Panc1 (cell line): ENCODE measurements at regions not wholly inside any gene's neighbourhood (a gene's known extent, or its start where the extent isn't known, plus 50 kb on each side); places are given as distances from the start of the nearest gene placed in this dataset.

Experiments
- ATAC-seq: fragments of 200-7000 bp; cut with Tn5 transposase; 2 replicates; pipeline ENCODE4 v1.9.1; 2020; ENCODE audit warnings: mild to moderate bottlenecking, moderate library complexity
- BruUV-seq: library from RNA; stranded (reverse); fragments of 400-500 nt; replicated peaks from 2 replicates; lab custom pipeline; 2021; lab: Mats Ljungman, UMichigan
- CTCF ChIA-PET: fragments of 300-600 bp; sonication (Branson Sonifier 250); formaldehyde crosslinking; loops from one replicate; lab custom pipeline; 2022; ENCODE audit warnings: antibody characterized with exemption; lab: Charles Lee
- POLR2A ChIA-PET: fragments of 300-600 bp; sonication (Branson Sonifier 250); formaldehyde crosslinking; loops from one replicate; lab custom pipeline; 2022; ENCODE audit warnings: antibody characterized with exemption; lab: Charles Lee
- DNase-seq: peaks from one replicate; pipeline ENCODE4 v3.0.0-alpha.2; 2010; ENCODE audit warnings: low read depth, low spot score
- H3K27ac ChIP-seq: 2 replicates; pipeline ENCODE4 v1.5.1; 2011; ENCODE audit warnings: mild to moderate bottlenecking, low read length, inconsistent platforms
- H3K27me3 ChIP-seq: fragments of 200-500 bp; sonication (Bioruptor generic); 2 replicates; pipeline ENCODE4 v1.6.0; 2014; ENCODE audit warnings: low read length, inconsistent platforms; ENCODE audit not compliant: control insufficient read depth, insufficient read depth
- H3K36me3 ChIP-seq: fragments of 200-500 bp; sonication (Bioruptor generic); 2 replicates; pipeline ENCODE4 v1.5.1; 2014; ENCODE audit warnings: inconsistent platforms, mild to moderate bottlenecking, low read length, moderate library complexity; ENCODE audit not compliant: control insufficient read depth, insufficient read depth
- H3K4me1 ChIP-seq: 2 replicates; pipeline ENCODE4 v1.5.1; 2011; ENCODE audit warnings: inconsistent platforms, mild to moderate bottlenecking, low read length, moderate library complexity; ENCODE audit not compliant: control insufficient read depth, insufficient read depth
- H3K4me3 ChIP-seq, 2 experiments: 2 replicates each; pipeline ENCODE4 v1.5.1; 2011 to 2012; ENCODE audit warnings: low read depth in 2 of 2, low read length in 2 of 2, mild to moderate bottlenecking in 2 of 2, inconsistent platforms in 1 of 2, moderate library complexity in 1 of 2
- H3K9me3 ChIP-seq: fragments of 200-500 bp; sonication (Bioruptor generic); 2 replicates; pipeline ENCODE4 v1.5.1; 2014; ENCODE audit warnings: low read depth, mild to moderate bottlenecking, inconsistent platforms, low read length, moderate library complexity; ENCODE audit not compliant: control insufficient read depth, insufficient read depth
- CTCF ChIP-seq: fragments of 450-650 bp; IDR thresholded peaks from 2 replicates; pipeline ENCODE4 v1.5.1; 2017; ENCODE audit warnings: mild to moderate bottlenecking
- POLR2AphosphoS5 ChIP-seq: IDR thresholded peaks from 2 replicates; pipeline ENCODE4 v1.6.1; 2012; ENCODE audit warnings: mild to moderate bottlenecking, low read depth, low read length, moderate library complexity
- SIN3A ChIP-seq: IDR thresholded peaks from 2 replicates; pipeline ENCODE4 v1.6.1; 2012; ENCODE audit warnings: low read depth, mild to moderate bottlenecking, low read length, moderate library complexity, borderline replicate concordance; ENCODE audit not compliant: insufficient read depth
- in situ Hi-C: cut with HindIII; loops from 2 replicates; pipeline ENCODE4 v1.10.0; 2016; ENCODE audit warnings: low sequenced_read_pairs, low pct_unique_long_range_greater_than_20kb
- intact Hi-C: fragments of 100-400 bp; cut with micrococcal nuclease; formaldehyde crosslinking; loops from one replicate; pipeline ENCODE4 v1.10.0; 2022; ENCODE audit not compliant: unreplicated experiment
- TF ChIP-seq, protein P1 (sequence below), 2 experiments: IDR thresholded peaks; 2 replicates each; pipeline ENCODE4 v1.6.1; 2011 to 2012; ENCODE audit warnings: low read depth in 2 of 2, control low read depth in 1 of 2, low read length in 1 of 2, mild to moderate bottlenecking in 1 of 2, moderate library complexity in 1 of 2; ENCODE audit not compliant: insufficient read depth in 1 of 2

- no peak overlapping the region for H3K4me3 ChIP-seq
- ChIA-PET POLR2A (no interaction called here), CTCF (no interaction called here)
- peaks cover 16% of the 10 kb centered on the region for H3K27me3 ChIP-seq
- ATAC-seq: no peak
- H3K4me1 ChIP-seq: no peaks in the 10 kb centered on the region
- H3K27ac ChIP-seq: no peak overlapping the region
- H3K9me3 ChIP-seq: no peaks in the 10 kb centered on the region
- in situ Hi-C loops (no loop called here), intact Hi-C loops (no loop called here)
- no TSS peak for BruUV-seq
- TF ChIP-seq SIN3A (no peak), CTCF (no peak), POLR2AphosphoS5 (no peak)
- TF ChIP-seq, protein P1, sequence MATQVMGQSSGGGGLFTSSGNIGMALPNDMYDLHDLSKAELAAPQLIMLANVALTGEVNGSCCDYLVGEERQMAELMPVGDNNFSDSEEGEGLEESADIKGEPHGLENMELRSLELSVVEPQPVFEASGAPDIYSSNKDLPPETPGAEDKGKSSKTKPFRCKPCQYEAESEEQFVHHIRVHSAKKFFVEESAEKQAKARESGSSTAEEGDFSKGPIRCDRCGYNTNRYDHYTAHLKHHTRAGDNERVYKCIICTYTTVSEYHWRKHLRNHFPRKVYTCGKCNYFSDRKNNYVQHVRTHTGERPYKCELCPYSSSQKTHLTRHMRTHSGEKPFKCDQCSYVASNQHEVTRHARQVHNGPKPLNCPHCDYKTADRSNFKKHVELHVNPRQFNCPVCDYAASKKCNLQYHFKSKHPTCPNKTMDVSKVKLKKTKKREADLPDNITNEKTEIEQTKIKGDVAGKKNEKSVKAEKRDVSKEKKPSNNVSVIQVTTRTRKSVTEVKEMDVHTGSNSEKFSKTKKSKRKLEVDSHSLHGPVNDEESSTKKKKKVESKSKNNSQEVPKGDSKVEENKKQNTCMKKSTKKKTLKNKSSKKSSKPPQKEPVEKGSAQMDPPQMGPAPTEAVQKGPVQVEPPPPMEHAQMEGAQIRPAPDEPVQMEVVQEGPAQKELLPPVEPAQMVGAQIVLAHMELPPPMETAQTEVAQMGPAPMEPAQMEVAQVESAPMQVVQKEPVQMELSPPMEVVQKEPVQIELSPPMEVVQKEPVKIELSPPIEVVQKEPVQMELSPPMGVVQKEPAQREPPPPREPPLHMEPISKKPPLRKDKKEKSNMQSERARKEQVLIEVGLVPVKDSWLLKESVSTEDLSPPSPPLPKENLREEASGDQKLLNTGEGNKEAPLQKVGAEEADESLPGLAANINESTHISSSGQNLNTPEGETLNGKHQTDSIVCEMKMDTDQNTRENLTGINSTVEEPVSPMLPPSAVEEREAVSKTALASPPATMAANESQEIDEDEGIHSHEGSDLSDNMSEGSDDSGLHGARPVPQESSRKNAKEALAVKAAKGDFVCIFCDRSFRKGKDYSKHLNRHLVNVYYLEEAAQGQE (IDR thresholded peaks at IDR 0.05; ENCODE audit: insufficient read depth in 1 of 2, low read depth in 2 of 2, low read length in 1 of 2): no peak
- DNase-seq: no peak
- H3K36me3 ChIP-seq: no peaks in the 10 kb centered on the region
These were observed 52.6 kb upstream of the HECTD2 start for GRCh38 chr10:91357497-91357896.
